ENCODE measurements at regions not wholly inside any gene's neighbourhood (a gene's known extent, or its start where the extent isn't known, plus 50 kb on each side); places are given as distances from the start of the nearest gene placed in this dataset.

DNA sequence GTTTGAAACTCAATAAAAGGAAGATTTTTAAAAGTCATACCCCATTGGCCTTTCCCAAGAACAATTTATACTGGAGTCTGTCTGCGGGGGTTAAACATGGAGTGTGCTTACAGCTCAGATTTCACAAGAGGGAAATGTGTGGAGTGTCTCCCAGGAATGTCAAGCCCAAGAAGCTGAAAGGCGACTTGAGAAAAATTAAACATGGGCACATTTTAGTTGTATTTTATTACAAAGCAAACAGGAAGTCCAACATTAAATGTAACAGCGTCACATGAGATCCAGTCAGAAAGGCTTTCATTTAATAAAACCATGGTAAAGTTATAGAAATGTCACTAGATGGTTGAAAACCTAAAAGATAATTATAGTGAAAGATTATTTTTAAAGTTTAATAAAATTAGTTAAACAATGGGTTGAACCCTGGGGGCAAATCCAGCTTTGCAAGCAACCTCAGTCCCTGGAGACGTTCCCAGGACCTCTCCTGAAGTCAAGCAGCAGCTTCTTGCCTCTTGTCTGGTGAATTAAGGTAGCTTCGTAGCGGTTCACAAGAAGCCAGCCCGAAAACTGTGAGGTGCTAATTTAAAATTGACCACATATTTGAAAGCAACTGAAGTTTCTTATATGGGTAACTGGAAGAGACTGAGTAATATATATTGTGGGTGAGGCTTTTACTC, 168.4 kb upstream of the EDNRA start:
- TF ChIP-seq CTCF (IDR thresholded peaks at IDR 0.05) = no peak
- TF ChIP-seq POLR2A (IDR thresholded peaks at IDR 0.05) = no peak
